Nephron progenitor cell (in vitro differentiated cells): ENCODE measurements at regions not wholly inside any gene's neighbourhood (a gene's known extent, or its start where the extent isn't known, plus 50 kb on each side); places are given as distances from the start of the nearest gene placed in this dataset.

Source experiments
- DNase-seq: peaks from one replicate; pipeline ENCODE4 v3.0.0; 2021
- H3K27ac Mint-ChIP-seq: 2 replicates; pipeline ENCODE4 v1.8.0; 2021; ENCODE audit warnings: mild to moderate bottlenecking, moderate library complexity, mixed read lengths
- H3K27me3 Mint-ChIP-seq: 2 replicates; pipeline ENCODE4 v1.8.0; 2021; ENCODE audit warnings: mild to moderate bottlenecking, low read depth, mixed read lengths; ENCODE audit not compliant: poor library complexity
- H3K36me3 Mint-ChIP-seq: 2 replicates; pipeline ENCODE4 v1.8.0; 2021; ENCODE audit warnings: low read depth, mixed read lengths
- H3K4me1 Mint-ChIP-seq: 2 replicates; pipeline ENCODE4 v1.8.0; 2021; ENCODE audit warnings: mixed read lengths
- H3K4me3 Mint-ChIP-seq: 2 replicates; pipeline ENCODE4 v1.8.0; 2021; ENCODE audit warnings: mild to moderate bottlenecking, moderate library complexity, mixed read lengths
- H3K9me3 Mint-ChIP-seq: 2 replicates; pipeline ENCODE4 v1.8.0; 2021; ENCODE audit warnings: mild to moderate bottlenecking, moderate library complexity, mixed read lengths
- TF ChIP-seq, protein P1 (sequence below): fragments of 200-600 bp; sonication (generic); IDR thresholded peaks from 2 replicates; pipeline ENCODE4 v1.5.0; 2021; ENCODE audit warnings: antibody characterized with exemption

DNA sequence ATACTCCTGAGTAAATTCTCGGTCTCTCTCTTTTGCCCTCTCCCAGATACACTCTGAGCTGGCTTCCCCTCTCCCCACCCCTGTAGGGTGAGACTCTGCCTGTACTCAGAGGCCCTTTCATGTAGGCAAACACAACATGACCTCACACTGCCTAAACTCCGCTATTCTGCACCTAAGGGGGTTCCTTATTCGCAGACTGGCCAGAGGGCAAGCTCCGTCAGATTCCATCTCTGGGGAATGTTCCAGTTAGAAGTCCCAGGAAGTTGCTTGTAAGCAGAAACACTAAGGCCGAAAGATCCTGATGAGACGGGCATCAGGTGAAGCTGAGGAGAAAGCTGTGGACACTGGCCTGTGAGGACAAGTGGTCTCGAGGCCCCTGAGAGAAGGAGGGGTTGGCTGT lies 165.9 kb downstream of the KTN1 start:
- Mint-ChIP-seq H3K36me3 (no peaks in the 10 kb centered on the region), H3K27me3 (no peaks in the 10 kb centered on the region), H3K27ac (no peak overlapping the region), H3K4me1 (peaks cover 14% of the 10 kb centered on the region), H3K4me3 (no peak overlapping the region), H3K9me3 (no peaks in the 10 kb centered on the region)
- no peak for DNase-seq
- TF ChIP-seq, protein P1, sequence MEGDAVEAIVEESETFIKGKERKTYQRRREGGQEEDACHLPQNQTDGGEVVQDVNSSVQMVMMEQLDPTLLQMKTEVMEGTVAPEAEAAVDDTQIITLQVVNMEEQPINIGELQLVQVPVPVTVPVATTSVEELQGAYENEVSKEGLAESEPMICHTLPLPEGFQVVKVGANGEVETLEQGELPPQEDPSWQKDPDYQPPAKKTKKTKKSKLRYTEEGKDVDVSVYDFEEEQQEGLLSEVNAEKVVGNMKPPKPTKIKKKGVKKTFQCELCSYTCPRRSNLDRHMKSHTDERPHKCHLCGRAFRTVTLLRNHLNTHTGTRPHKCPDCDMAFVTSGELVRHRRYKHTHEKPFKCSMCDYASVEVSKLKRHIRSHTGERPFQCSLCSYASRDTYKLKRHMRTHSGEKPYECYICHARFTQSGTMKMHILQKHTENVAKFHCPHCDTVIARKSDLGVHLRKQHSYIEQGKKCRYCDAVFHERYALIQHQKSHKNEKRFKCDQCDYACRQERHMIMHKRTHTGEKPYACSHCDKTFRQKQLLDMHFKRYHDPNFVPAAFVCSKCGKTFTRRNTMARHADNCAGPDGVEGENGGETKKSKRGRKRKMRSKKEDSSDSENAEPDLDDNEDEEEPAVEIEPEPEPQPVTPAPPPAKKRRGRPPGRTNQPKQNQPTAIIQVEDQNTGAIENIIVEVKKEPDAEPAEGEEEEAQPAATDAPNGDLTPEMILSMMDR, result no peak

- no peak for DNase-seq
- peaks cover 11% of the 10 kb centered on the region for H3K4me1 Mint-ChIP-seq
- TF ChIP-seq, protein P1, result no peak
- no peaks in the 10 kb centered on the region for H3K36me3 Mint-ChIP-seq
- H3K4me3 Mint-ChIP-seq, result no peak overlapping the region
- no peaks in the 10 kb centered on the region for H3K9me3 Mint-ChIP-seq
- H3K27me3 Mint-ChIP-seq, result no peaks in the 10 kb centered on the region
- no peak overlapping the region for H3K27ac Mint-ChIP-seq
These were observed 166.6 kb downstream of the KTN1 start for GRCh38 chr14:55746558-55746957.

- peaks cover 9% of the 10 kb centered on the region for H3K4me1 Mint-ChIP-seq
- no peak for DNase-seq
- TF ChIP-seq, protein P1, result no peak
- no peaks in the 10 kb centered on the region for H3K36me3 Mint-ChIP-seq
- no peaks in the 10 kb centered on the region for H3K9me3 Mint-ChIP-seq
- H3K4me3 Mint-ChIP-seq, result no peak overlapping the region
- no peaks in the 10 kb centered on the region for H3K27me3 Mint-ChIP-seq
- no peak overlapping the region for H3K27ac Mint-ChIP-seq
These were observed 167.2 kb downstream of the KTN1 start for GRCh38 chr14:55747186-55747585.

DNA sequence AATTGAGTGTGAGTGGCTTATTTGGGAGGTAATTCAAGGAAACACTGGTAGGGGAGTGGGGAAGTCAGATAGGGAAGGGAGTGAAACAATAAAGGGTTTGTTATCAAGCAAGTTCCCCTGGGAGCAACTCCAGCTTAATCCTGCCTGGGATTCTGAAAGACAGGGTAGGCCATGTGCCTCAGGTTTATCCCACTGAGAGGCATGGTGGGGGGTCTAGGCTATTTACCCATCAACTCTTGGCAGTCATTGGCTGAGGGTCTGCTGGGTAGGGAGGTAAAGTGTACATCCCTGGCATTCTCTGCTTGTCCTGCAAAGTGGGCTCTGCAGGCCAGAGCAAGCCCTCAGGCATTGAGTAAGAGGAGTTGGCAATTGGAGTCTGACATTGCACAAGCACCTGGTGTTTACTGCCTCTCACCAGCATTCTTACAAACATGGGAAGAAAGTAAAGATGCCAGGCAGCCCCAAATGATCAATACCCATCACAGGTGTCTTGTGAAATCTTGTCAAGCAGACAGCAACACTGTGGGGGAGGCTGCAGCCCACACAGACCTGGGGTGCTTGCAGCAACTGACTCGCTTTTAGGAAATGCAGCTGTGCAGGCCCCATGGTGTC lies 169.3 kb downstream of the KTN1 start:
- no peaks in the 10 kb centered on the region for H3K27me3 Mint-ChIP-seq

GRCh38 chr14:55749946-55750345 lies 169.9 kb downstream of the KTN1 start:
- DNase-seq, result no peak
- H3K27me3 Mint-ChIP-seq, result no peaks in the 10 kb centered on the region
- TF ChIP-seq, protein P1, result no peak
- peaks cover 10% of the 10 kb centered on the region for H3K4me1 Mint-ChIP-seq
- H3K4me3 Mint-ChIP-seq, result no peak overlapping the region
- no peaks in the 10 kb centered on the region for H3K9me3 Mint-ChIP-seq
- H3K27ac Mint-ChIP-seq, result no peak overlapping the region
- H3K36me3 Mint-ChIP-seq, result no peaks in the 10 kb centered on the region

More for the DNA sequence above, 169.3 kb downstream of the KTN1 start:
- H3K27ac Mint-ChIP-seq, result no peak overlapping the region
- DNase-seq, result no peak
- TF ChIP-seq, protein P1, result no peak
- H3K4me1 Mint-ChIP-seq, result peaks cover 10% of the 10 kb centered on the region
- no peaks in the 10 kb centered on the region for H3K9me3 Mint-ChIP-seq
- no peaks in the 10 kb centered on the region for H3K36me3 Mint-ChIP-seq
- no peak overlapping the region for H3K4me3 Mint-ChIP-seq
